AG09309 (cell line): ENCODE measurements at regions not wholly inside any gene's neighbourhood (a gene's known extent, or its start where the extent isn't known, plus 50 kb on each side); places are given as distances from the start of the nearest gene placed in this dataset.
A peak's percentile ranks its signal among the peaks of the same experiment; 100 is the strongest.

ENCODE experiments used
- DNase-seq: peaks from one replicate; pipeline ENCODE4 v3.0.0-alpha.2; 2010; ENCODE audit warnings: low read depth
- H3K4me3 ChIP-seq: 2 replicates; pipeline ENCODE4 v1.5.1; 2011; ENCODE audit warnings: mild to moderate bottlenecking, low read depth, low read length, moderate library complexity; ENCODE audit not compliant: control insufficient read depth
- CTCF ChIP-seq: IDR thresholded peaks from 2 replicates; pipeline ENCODE4 v1.5.1; 2011; ENCODE audit warnings: mild to moderate bottlenecking, low read depth, low read length, inconsistent platforms; ENCODE audit not compliant: insufficient read depth, control insufficient read depth; ENCODE audit errors: missing control alignments

DNA sequence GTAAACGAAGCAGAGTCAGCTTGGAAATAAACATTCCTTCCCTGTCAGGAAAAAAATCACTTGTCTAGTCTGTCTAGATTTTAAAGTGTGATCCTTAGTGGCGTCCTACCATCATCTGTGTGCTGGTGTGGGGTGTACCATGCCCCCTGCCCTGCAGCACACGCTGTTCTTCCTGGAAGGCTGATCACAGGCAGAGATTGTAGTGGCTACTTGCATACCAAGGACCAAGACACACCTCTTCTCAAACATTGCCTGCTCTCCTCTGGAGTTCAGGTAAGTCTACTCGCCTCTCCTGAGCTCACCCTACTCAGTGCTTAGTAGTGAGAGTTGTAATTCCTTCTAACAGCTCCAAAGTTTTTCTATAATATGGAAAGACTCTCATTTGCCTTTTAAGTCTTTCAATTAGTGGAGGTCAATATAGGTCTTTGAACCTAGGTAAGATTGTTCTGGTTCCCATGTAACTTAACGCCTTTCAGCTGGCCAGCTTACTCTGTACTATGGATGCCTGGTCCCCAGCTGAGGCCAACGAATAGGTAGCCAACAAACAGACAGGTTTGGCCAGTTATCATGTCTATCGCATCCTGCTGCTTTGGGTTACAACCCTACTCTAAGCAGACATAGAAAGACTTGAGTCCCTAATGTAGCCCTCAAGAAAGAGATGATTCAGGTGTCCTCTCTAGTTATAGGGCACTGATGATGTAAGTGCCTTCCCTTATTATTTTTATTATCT, 55.4 kb downstream of the XCL1 start:
- no peak for DNase-seq
- H3K4me3 ChIP-seq, result no peak overlapping the region
- no peak for TF ChIP-seq CTCF

DNA sequence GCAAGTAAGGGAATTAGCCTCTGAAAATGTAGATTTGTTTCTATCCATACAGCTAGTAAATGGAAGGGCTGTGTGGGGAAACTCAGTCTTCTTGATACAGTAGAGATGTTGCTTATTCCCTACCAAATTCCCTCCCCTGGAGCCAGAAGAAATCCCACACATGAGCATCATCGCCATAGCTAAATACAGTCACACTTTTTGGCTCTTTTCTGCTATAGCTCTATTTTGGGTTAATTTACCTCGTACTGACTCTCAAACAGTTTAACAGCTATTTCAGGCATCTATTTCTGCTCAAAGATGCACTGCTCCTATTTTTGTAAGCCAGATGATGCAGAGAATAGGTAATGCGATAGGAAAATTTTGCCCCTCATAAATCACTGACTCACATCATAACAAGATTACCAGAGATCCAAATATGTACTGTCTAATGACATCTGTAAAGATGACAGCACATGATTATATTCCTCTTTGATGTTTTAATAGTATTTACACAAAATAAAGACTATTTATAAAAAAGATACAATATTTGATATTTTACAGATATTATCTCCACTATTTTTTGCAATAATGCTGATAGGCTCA, 58.6 kb downstream of the XCL1 start:
- no peak overlapping the region for H3K4me3 ChIP-seq
- DNase-seq, result no peak

GRCh38 chr1:168636200-168636599, 59.8 kb downstream of the XCL1 start:
- DNase-seq, result no peak
- H3K4me3 ChIP-seq, result no peak overlapping the region
- no peak for TF ChIP-seq CTCF

More for the DNA sequence above, 58.6 kb downstream of the XCL1 start:
- no peak for TF ChIP-seq CTCF

DNA sequence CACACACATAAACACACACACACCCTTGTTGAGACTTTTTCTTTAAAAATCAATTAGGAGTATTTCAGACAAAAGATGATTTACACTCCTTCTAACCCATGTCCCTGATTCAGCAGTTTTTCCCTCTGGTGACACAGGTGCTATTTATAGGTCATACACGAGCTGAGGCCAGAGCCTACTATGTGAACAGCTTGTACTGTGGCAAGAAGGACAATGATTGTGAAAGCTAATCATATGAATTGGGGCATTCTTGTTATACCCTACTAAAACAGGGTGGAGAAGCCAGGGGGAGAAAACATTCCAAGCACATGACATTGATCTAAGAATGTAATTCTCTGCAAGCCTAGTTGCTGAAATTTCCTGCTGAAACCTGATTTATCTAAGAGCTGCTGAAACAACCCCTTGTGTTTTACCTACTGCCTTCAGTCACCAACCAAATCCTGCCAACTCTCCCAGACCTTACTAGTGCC, 60.3 kb downstream of the XCL1 start:
- no peak for TF ChIP-seq CTCF
- H3K4me3 ChIP-seq, result no peak overlapping the region

DNA sequence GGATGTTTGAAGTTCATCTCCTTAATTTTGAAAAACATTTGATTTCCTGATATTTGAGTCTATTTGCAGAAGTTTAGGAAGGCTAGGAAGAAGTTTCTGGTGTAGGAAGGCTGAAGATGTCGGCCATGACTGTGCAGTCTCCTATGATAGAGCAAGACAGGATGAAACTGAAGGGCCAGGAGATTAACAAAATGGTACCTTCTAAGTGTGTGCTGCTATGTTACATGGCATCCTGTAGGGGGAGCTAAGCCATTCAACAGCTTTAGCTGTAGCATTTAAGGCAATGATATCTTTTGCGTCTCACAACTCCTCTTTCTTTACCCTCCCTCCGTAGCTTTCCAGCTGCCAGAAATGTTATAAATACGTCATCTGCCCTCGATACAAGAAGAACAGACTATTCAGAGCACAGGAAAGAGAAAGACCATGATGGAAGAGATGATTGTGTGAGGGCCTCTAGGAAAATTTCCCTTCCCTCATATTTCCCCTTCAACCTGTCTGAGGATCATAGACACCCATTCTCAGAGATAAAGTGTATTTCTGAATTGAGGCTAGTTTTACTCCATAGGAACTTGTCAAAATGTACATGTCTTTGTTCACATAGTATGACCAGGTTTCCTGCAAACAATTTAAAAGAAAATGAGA, 61.1 kb downstream of the XCL1 start:
- H3K4me3 ChIP-seq, result no peak overlapping the region
- peak; percentile 10 for DNase-seq
- peak; percentile 57 for TF ChIP-seq CTCF

More for the DNA sequence above, 60.3 kb downstream of the XCL1 start:
- peak; percentile 8 for DNase-seq

DNA sequence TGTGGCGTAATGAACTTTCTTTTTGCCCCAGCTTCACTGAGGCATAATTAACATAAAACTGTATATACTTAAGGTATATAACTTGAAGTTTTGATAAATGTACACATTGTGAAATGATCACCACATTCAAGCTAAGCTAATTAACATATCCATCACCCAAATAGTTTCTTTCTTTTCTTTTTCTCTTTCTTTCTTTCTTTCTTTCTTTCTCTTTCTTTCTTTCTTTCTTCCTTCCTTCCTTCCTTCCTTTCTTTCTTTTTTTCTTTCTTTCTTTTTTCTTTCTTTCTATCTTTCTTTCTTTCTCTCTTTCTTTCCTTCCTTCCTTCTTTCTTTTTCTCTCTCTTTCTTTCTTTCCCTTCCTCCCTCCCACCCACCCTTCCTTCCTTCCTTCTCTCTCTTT, 62.5 kb downstream of the XCL1 start:
- no peak overlapping the region for H3K4me3 ChIP-seq
- no peak for TF ChIP-seq CTCF
- no peak for DNase-seq
